ENCODE measurements at regions not wholly inside any gene's neighbourhood (a gene's known extent, or its start where the extent isn't known, plus 50 kb on each side); places are given as distances from the start of the nearest gene placed in this dataset.

- TF ChIP-seq ZFX (IDR thresholded peaks at IDR 0.05; ENCODE audit: borderline replicate concordance) (no peak), CTCF (IDR thresholded peaks at IDR 0.05) (no peak)
- H3K27ac ChIP-seq, result no peak overlapping the region
Observed at GRCh38 chr18:73711256-73711655, 436.4 kb downstream of the FBXO15 start.

- TF ChIP-seq ZFX (IDR thresholded peaks at IDR 0.05; ENCODE audit: borderline replicate concordance) (no peak), CTCF (IDR thresholded peaks at IDR 0.05) (no peak)
- no peak overlapping the region for H3K27ac ChIP-seq
Observed at GRCh38 chr18:73708591-73708990, 439.0 kb downstream of the FBXO15 start.

GRCh38 chr18:73707035-73707434 is 440.6 kb downstream of the FBXO15 start:
- TF ChIP-seq ZFX (IDR thresholded peaks at IDR 0.05; ENCODE audit: borderline replicate concordance) (no peak), CTCF (IDR thresholded peaks at IDR 0.05) (no peak)

GRCh38 chr18:73697353-73697752 is 450.3 kb downstream of the FBXO15 start:
- TF ChIP-seq ZFX (IDR thresholded peaks at IDR 0.05; ENCODE audit: borderline replicate concordance), result no peak
- TF ChIP-seq CTCF (IDR thresholded peaks at IDR 0.05), result no peak
- H3K27ac ChIP-seq, result no peak overlapping the region

More at GRCh38 chr18:73707035-73707434, 440.6 kb downstream of the FBXO15 start:
- H3K27ac ChIP-seq, result no peak overlapping the region

- H3K27ac ChIP-seq, result no peak overlapping the region
- no peak for TF ChIP-seq CTCF (IDR thresholded peaks at IDR 0.05)
- no peak for TF ChIP-seq ZFX (IDR thresholded peaks at IDR 0.05; ENCODE audit: borderline replicate concordance)
Observed at GRCh38 chr18:73696698-73697097, 450.9 kb downstream of the FBXO15 start.

- H3K27ac ChIP-seq, result no peak overlapping the region
- TF ChIP-seq ZFX (IDR thresholded peaks at IDR 0.05; ENCODE audit: borderline replicate concordance) (no peak), CTCF (IDR thresholded peaks at IDR 0.05) (no peak)
Observed at GRCh38 chr18:73696171-73696570, 451.5 kb downstream of the FBXO15 start.

GRCh38 chr18:73693091-73693490 is 454.5 kb downstream of the FBXO15 start:
- no peak for TF ChIP-seq CTCF (IDR thresholded peaks at IDR 0.05)
- no peak for TF ChIP-seq ZFX (IDR thresholded peaks at IDR 0.05; ENCODE audit: borderline replicate concordance)
- no peak overlapping the region for H3K27ac ChIP-seq

Measured in 22Rv1 (cell line).